Heart right ventricle (tissue), 16 donors: ENCODE measurements at regions not wholly inside any gene's neighbourhood (a gene's known extent, or its start where the extent isn't known, plus 50 kb on each side); places are given as distances from the start of the nearest gene placed in this dataset.

Source experiments
- ATAC-seq, 8 donors: fragments of 200-7000 bp; cut with Tn5 transposase; one replicate each; pipeline ENCODE4 v1.9.1; 2020; ENCODE audit warnings: mild to moderate bottlenecking in 8 of 8, moderate library complexity in 8 of 8, moderate number of reproducible peaks in 1 of 8
- DNase-seq, 2 donors: peaks; one replicate each; pipeline ENCODE4 v3.0.0-alpha.2; 2020
- H3K27ac ChIP-seq, 10 donors: fragments of 200-600 bp; sonication (generic) in 2 of 10; one replicate each; pipeline versions ENCODE4 v1.5.0 to v1.8.0; 2020 to 2022; ENCODE audit warnings: mild to moderate bottlenecking in 3 of 10
- H3K27me3 ChIP-seq, 7 donors: fragments of 200-600 bp; one replicate each; pipeline ENCODE4 v1.8.0; 2021 to 2022; ENCODE audit warnings: mild to moderate bottlenecking in 2 of 7
- H3K36me3 ChIP-seq, 9 donors: fragments of 200-600 bp; sonication (generic) in 1 of 9; one replicate each; pipeline versions ENCODE4 v1.5.0 to v1.8.0; 2020 to 2022; ENCODE audit warnings: mild to moderate bottlenecking in 2 of 9
- H3K4me1 ChIP-seq, 9 donors: fragments of 200-600 bp; sonication (generic) in 1 of 9; one replicate each; pipeline versions ENCODE4 v1.5.0 to v1.8.0; 2020 to 2022; ENCODE audit warnings: mild to moderate bottlenecking in 4 of 9
- H3K4me3 ChIP-seq, 10 donors: fragments of 200-600 bp; sonication (generic) in 2 of 10; one replicate each; pipeline versions ENCODE4 v1.5.0 to v1.8.0; 2020 to 2022; ENCODE audit warnings: mild to moderate bottlenecking in 7 of 10, moderate library complexity in 2 of 10
- H3K9me3 ChIP-seq, 11 donors: fragments of 200-600 bp in 10 of 11; sonication (generic) in 2 of 11; one replicate each; pipeline versions ENCODE4 v1.5.0 to v1.8.0; 2013 to 2022; ENCODE audit warnings: mild to moderate bottlenecking in 2 of 11, control low read depth in 1 of 11, moderate library complexity in 1 of 11
- CTCF ChIP-seq, 9 donors: fragments of 200-600 bp; sonication (generic) in 2 of 9; IDR thresholded peaks; one replicate each; pipeline versions ENCODE4 v1.5.0 to v1.8.0; 2021 to 2022; ENCODE audit warnings: antibody characterized with exemption in 9 of 9, mild to moderate bottlenecking in 5 of 9, moderate library complexity in 1 of 9
- WGBS, 2 donors: extraction: QIAGEN DNeasy Blood & Tissue Kit; methylation state at CpG; one replicate each; pipeline ENCODE4 v1.1.7; 2013; ENCODE audit warnings: inconsistent platforms in 1 of 2; 5-methylcytosine and 5-hydroxymethylcytosine counted together
- intact Hi-C, 10 donors: fragments of 100-400 bp; cut with DNase I; formaldehyde crosslinking; loops; one replicate each; pipeline versions ENCODE4 v1.11.1 to v1.14.2; 2022
- donor health status: Arrhythmogenic right ventricular cardiomyopathy.
- donor health status: ischemic (EF 13 %, LVEDD 7.1; RV severe dilation, severe dysfunction).
- donor health status: healthy with polysubstance abuse.
- donor health status: DM: no; HTN: yes; CAD: no.
- donor health status: DM: no; HTN: no; CAD: no.
- donor health status: ischemic (EF 25% LVEDD 6.9; RV normal size, moderate dysfunction).
- donor health status: ischemic (EF 25% LVEDD 5.7; RV mildly dilated, moderate dysfunction).
- donor health status: healthy.
- donor health status: DM: yes; HTN: yes; CAD: no.
- donor health status: Ischemic cardiomyopathy.
- donor health status: ischemic (EF 35%, LVEDD 5.7; RV mildly dilated, moderate dysfunction).
- donor health status: nonischemic (EF 11% LVEDD 7.7; RV severe dilation, severe dysfunction).
- donor health status: DM: yes; HTN: yes; CAD: no.
- donor health status: PGD.
- donor health status: ischemic (EF 29% LVEDD 5.4; RV normal size, mild dysfunction).
- donor health status: nonischemic (EF 23%, LVEDD 6.1; RV moderate dilation, normal function).

GRCh38 chrX:74234818-74235217, 69.2 kb upstream of the ZCCHC13 start:
- H3K27ac ChIP-seq, result no peak overlapping the region
- H3K36me3 ChIP-seq, result peaks cover 0 to 35% (median 9%) of the 10 kb centered on the region in 9 donors
- no peak for TF ChIP-seq CTCF (IDR thresholded peaks at IDR 0.05)
- ATAC-seq (no peak), DNase-seq (no peak)
- intact Hi-C loops, result loop anchor here in 1 of 10 donors (5.0 kb wide), 1 partner anchor 107 kb away; no protein-coding TSS in a partner anchor
- peaks cover 0 to 4% (median 0%) of the 10 kb centered on the region in 9 donors for H3K4me1 ChIP-seq
- H3K9me3 ChIP-seq, result no peaks in the 10 kb centered on the region
- peaks cover 0 to 7% (median 0%) of the 10 kb centered on the region in 7 donors for H3K27me3 ChIP-seq
- 74 to 78% methylated on average over 2 of the region's 2 CpGs for WGBS, 2 donors
- no peak overlapping the region for H3K4me3 ChIP-seq

GRCh38 chrX:74232859-74233258, 71.1 kb upstream of the ZCCHC13 start:
- Histone ChIP-seq H3K36me3 (peaks cover 0 to 22% (median 0%) of the 10 kb centered on the region in 9 donors), H3K27me3 (no peaks in the 10 kb centered on the region), H3K4me1 (peaks cover 0 to 4% (median 0%) of the 10 kb centered on the region in 9 donors), H3K4me3 (no peak overlapping the region), H3K27ac (no peak overlapping the region), H3K9me3 (no peaks in the 10 kb centered on the region)
- WGBS, 2 donors, result 80 to 89% methylated on average over 2 to 3 of the region's 3 CpGs
- TF ChIP-seq CTCF (IDR thresholded peaks at IDR 0.05), result peak in 1 of 9 donors; percentile 26
- intact Hi-C loops, result loop anchor here in 1 of 10 donors (5.0 kb wide), 1 partner anchor 109 kb away; no protein-coding TSS in a partner anchor
- ATAC-seq (no peak), DNase-seq (no peak)

- Histone ChIP-seq H3K27me3 (no peaks in the 10 kb centered on the region), H3K27ac (no peak overlapping the region), H3K4me1 (peaks cover 0 to 4% (median 0%) of the 10 kb centered on the region in 9 donors), H3K36me3 (peaks cover 0 to 17% (median 0%) of the 10 kb centered on the region in 9 donors), H3K9me3 (no peaks in the 10 kb centered on the region), H3K4me3 (no peak overlapping the region)
- no peak for TF ChIP-seq CTCF (IDR thresholded peaks at IDR 0.05)
- DNase-seq (no peak), ATAC-seq (no peak)
- intact Hi-C loops, result loop anchor here in 1 of 10 donors (5.0 kb wide), 1 partner anchor 111 kb away; no protein-coding TSS in a partner anchor
- 83 to 88% methylated on average over 5 of the region's 5 CpGs for WGBS, 2 donors
These were observed 72.4 kb upstream of the ZCCHC13 start for GRCh38 chrX:74231625-74232024.

GRCh38 chrX:74230094-74230493, 73.9 kb upstream of the ZCCHC13 start:
- ATAC-seq, result no peak
- peak in 1 of 9 donors; percentile 9 for TF ChIP-seq CTCF (IDR thresholded peaks at IDR 0.05)
- intact Hi-C loops, result loop anchor here in 1 of 10 donors (5.0 kb wide), 1 partner anchor 112 kb away; no protein-coding TSS in a partner anchor

More at GRCh38 chrX:74230094-74230493, 73.9 kb upstream of the ZCCHC13 start:
- peaks cover 0 to 4% (median 0%) of the 10 kb centered on the region in 9 donors for H3K4me1 ChIP-seq
- no peak overlapping the region for H3K4me3 ChIP-seq
- H3K27me3 ChIP-seq, result peaks cover 0 to 3% (median 0%) of the 10 kb centered on the region in 7 donors
- H3K36me3 ChIP-seq, result peaks cover 0 to 31% (median 0%) of the 10 kb centered on the region in 9 donors
- DNase-seq, result no peak
- H3K27ac ChIP-seq, result no peak overlapping the region
- peaks cover 0 to 4% (median 0%) of the 10 kb centered on the region in 11 donors for H3K9me3 ChIP-seq
